ENCODE measurements at regions not wholly inside any gene's neighbourhood (a gene's known extent, or its start where the extent isn't known, plus 50 kb on each side); places are given as distances from the start of the nearest gene placed in this dataset.

DNA sequence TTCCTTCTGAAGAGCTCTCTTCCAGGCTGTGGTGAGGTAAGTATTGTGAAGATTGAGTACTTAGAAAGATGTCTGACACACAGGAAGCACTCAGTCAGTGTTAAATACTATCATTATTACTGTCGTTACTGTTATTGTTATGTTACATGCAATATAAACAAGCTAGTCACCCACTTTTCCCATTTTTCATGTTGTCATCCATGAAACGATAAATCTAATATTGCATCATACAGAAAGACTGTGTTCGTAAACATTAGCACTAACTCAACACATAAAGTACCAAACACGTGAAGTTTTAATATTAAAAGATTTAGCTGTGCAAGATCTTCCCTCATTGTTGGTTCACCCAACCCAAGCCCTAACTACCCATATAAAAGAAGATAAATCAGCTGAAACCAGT is 109.2 kb upstream of the NRSN1 start:
- DNase-seq (ENCODE audit: low read depth): no peak
- TF ChIP-seq, protein P1, sequence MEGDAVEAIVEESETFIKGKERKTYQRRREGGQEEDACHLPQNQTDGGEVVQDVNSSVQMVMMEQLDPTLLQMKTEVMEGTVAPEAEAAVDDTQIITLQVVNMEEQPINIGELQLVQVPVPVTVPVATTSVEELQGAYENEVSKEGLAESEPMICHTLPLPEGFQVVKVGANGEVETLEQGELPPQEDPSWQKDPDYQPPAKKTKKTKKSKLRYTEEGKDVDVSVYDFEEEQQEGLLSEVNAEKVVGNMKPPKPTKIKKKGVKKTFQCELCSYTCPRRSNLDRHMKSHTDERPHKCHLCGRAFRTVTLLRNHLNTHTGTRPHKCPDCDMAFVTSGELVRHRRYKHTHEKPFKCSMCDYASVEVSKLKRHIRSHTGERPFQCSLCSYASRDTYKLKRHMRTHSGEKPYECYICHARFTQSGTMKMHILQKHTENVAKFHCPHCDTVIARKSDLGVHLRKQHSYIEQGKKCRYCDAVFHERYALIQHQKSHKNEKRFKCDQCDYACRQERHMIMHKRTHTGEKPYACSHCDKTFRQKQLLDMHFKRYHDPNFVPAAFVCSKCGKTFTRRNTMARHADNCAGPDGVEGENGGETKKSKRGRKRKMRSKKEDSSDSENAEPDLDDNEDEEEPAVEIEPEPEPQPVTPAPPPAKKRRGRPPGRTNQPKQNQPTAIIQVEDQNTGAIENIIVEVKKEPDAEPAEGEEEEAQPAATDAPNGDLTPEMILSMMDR (conservative IDR thresholded peaks at IDR 0.05; ENCODE audit: low read length): no peak
- no peak overlapping the region for H3K4me3 ChIP-seq (ENCODE audit: low read length)

DNA sequence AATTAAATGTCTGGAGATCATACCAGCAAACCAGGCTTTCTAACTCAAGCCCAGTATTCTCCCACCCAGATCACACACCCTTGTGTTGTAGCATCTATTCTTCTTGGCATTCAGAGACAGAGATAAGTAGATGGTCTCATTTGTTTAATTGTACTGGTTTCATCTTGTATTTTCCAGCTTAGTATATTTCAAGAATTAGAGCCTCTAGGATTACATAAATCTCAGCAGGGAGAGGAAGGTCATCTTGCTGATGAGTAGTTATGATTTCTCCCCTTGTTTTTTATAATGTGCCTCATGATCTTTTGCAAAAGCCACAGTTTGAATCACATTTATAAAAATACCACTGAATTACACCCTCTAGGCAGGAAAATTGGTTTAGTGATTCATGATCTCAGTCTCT is 106.6 kb upstream of the NRSN1 start:
- H3K4me3 ChIP-seq (ENCODE audit: low read length): no peak overlapping the region
- TF ChIP-seq, protein P1 (conservative IDR thresholded peaks at IDR 0.05; ENCODE audit: low read length): no peak
- no peak for DNase-seq (ENCODE audit: low read depth)

DNA sequence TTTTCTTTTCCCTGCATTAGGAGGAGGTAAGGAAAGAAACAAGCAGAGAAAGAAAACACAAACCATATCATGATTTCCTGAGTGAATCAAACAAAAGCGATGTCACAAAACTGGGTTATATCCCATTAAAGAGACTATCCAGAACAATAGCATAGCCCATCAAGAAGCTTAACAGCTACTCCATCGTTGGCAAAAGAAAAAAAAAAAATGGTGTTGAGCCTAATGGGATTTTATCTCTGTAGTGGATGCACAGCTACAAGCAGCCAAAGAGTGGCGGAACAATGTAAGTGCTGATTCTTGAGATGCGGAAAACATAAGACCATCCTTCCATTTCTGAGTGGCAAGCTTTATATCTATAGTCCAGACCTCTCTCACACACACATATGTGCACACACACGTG is 106.2 kb upstream of the NRSN1 start:
- TF ChIP-seq, protein P1 (conservative IDR thresholded peaks at IDR 0.05; ENCODE audit: low read length): no peak
- no peak for DNase-seq (ENCODE audit: low read depth)
- no peak overlapping the region for H3K4me3 ChIP-seq (ENCODE audit: low read length)

DNA sequence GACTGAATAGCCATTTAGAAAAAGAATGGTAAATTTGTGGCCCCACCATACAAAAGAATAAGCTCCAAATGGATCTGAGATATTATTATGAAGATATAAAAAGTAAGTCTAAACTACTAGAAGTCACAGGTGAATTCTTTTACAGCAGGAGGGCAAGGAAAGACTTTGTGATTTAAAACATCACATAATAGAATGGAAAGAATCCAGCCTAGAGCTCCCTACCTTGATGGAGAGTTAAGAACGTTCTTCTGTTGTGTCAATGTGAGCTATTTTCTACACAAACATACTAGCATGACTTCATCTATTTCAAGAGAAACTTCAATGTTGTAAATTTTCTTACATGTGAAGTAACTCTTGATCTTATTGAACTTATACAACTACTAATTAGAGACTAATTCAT is 100.0 kb upstream of the NRSN1 start:
- H3K4me3 ChIP-seq (ENCODE audit: low read length): no peak overlapping the region
- TF ChIP-seq, protein P1 (conservative IDR thresholded peaks at IDR 0.05; ENCODE audit: low read length): no peak
- no peak for DNase-seq (ENCODE audit: low read depth)

DNA sequence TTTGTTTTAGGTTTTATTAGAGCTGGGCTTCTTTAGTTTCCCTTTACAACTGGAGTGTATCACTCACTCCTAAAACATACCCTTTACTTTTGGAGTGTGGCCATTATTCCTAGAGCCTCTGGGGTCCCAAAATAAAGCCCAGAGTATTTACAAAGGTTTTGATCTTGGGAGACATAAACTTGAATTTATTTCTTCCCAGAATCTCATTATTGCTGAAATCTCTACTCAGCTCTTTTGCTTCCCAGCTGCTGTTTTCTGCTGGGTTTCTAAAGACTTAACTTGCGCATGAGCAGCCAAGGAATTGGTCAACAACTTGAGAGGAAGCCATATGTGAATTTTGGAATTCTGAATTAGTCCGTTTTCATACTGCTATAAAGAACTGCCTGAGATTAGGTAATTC is 94.5 kb upstream of the NRSN1 start:
- TF ChIP-seq, protein P1 (conservative IDR thresholded peaks at IDR 0.05; ENCODE audit: low read length): no peak
- no peak for DNase-seq (ENCODE audit: low read depth)
- no peak overlapping the region for H3K4me3 ChIP-seq (ENCODE audit: low read length)

DNA sequence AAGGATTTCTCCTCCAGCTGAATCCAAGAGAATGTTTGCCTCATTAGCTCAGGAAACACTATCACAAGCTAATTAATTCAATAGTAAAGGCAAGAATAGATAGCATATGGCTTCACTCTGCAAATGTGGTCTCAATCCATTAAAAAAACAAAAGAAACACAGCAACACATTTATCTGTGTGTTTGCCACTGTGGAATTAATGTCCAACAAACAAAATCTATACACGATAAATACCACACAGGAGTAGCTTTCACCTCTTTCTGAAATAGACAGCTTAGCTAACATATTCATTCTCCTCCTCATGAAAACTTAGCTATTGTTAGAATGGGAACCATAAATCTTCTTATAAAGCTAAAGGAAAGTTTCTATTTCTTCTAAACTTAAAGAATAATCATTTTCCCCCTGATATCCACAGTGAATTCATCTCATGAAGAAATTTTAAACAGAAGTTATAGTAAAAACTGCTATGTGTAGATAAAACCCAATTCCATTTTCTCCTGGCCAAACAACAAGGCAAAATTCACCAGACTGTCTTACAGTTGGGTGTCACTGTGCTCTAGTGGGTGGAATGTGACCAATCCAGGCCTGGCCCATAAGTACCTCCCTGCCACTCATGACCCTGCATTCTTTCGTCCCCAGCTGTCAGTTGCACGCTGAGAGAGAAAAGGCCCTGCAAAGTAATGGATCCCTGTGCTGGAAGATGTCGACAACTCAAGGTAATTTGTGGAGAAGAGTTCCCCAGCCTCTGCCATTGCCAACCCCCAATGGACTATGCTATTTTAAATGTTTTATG is 92.9 kb upstream of the NRSN1 start:
- TF ChIP-seq, protein P1 (conservative IDR thresholded peaks at IDR 0.05; ENCODE audit: low read length): no peak
- no peak for DNase-seq (ENCODE audit: low read depth)
- H3K4me3 ChIP-seq (ENCODE audit: low read length): no peak overlapping the region

DNA sequence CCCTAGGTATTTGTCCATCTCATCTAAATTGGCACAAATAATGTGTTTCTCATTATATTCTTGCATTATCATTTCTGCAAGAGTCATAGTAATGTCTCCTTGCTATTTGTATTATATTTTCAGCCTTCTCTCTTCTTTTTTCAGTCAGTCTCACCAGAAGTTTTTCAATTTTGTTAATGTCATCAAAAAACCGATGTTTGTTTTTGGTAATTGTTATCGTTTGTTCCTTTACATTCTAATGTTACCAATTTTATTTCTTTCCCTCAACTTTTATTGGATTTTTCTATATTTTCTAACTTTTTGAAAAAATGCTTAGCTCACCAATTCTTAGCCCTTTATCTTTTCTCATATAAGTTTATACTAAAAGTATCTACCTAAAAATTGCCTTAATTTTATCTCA is 82.2 kb upstream of the NRSN1 start:
- no peak for DNase-seq (ENCODE audit: low read depth)
- TF ChIP-seq, protein P1 (conservative IDR thresholded peaks at IDR 0.05; ENCODE audit: low read length): no peak
- no peak overlapping the region for H3K4me3 ChIP-seq (ENCODE audit: low read length)
